ENCODE measurements at regions not wholly inside any gene's neighbourhood (a gene's known extent, or its start where the extent isn't known, plus 50 kb on each side); places are given as distances from the start of the nearest gene placed in this dataset.

- Mint-ChIP-seq H3K4me1 (no peaks in the 10 kb centered on the region), H3K4me3 (no peak overlapping the region), H3K27ac (ENCODE audit: unreplicated experiment) (no peak overlapping the region), H3K27me3 (ENCODE audit: low read depth) (no peaks in the 10 kb centered on the region), H3K36me3 (ENCODE audit: low read depth) (peaks cover 5% of the 10 kb centered on the region), H3K9me3 (no peaks in the 10 kb centered on the region)
- no peak for DNase-seq (ENCODE audit: low read depth, low spot score)
- TF ChIP-seq CTCF (conservative IDR thresholded peaks at IDR 0.05): no peak
Observed at GRCh38 chr4:122326908-122327307, 51.9 kb upstream of the ADAD1 start.

- DNase-seq (ENCODE audit: low read depth, low spot score): no peak
- Mint-ChIP-seq H3K27me3 (ENCODE audit: low read depth) (no peaks in the 10 kb centered on the region), H3K4me1 (no peaks in the 10 kb centered on the region), H3K36me3 (ENCODE audit: low read depth) (peaks cover 6% of the 10 kb centered on the region), H3K4me3 (no peak overlapping the region), H3K27ac (ENCODE audit: unreplicated experiment) (no peak overlapping the region), H3K9me3 (no peaks in the 10 kb centered on the region)
- TF ChIP-seq CTCF (conservative IDR thresholded peaks at IDR 0.05): no peak
Observed at GRCh38 chr4:122328893-122329292, 49.9 kb upstream of the ADAD1 start.

Data from neural crest cell (in vitro differentiated cells).